LNCAP (cell line): ENCODE measurements at regions not wholly inside any gene's neighbourhood (a gene's known extent, or its start where the extent isn't known, plus 50 kb on each side); places are given as distances from the start of the nearest gene placed in this dataset.

ENCODE experiments used
- CTCF ChIP-seq: fragments of 450-650 bp; IDR thresholded peaks from 2 replicates; pipeline ENCODE4 v1.5.1; 2017; ENCODE audit warnings: mild to moderate bottlenecking

GRCh38 chr4:111453216-111453615 is 692.0 kb upstream of the FAM241A start:
- no peak for TF ChIP-seq CTCF

- TF ChIP-seq CTCF = no peak
These were observed 690.3 kb upstream of the FAM241A start for GRCh38 chr4:111454961-111455360.

GRCh38 chr4:111464251-111465045 is 680.8 kb upstream of the FAM241A start:
- TF ChIP-seq CTCF = no peak

DNA sequence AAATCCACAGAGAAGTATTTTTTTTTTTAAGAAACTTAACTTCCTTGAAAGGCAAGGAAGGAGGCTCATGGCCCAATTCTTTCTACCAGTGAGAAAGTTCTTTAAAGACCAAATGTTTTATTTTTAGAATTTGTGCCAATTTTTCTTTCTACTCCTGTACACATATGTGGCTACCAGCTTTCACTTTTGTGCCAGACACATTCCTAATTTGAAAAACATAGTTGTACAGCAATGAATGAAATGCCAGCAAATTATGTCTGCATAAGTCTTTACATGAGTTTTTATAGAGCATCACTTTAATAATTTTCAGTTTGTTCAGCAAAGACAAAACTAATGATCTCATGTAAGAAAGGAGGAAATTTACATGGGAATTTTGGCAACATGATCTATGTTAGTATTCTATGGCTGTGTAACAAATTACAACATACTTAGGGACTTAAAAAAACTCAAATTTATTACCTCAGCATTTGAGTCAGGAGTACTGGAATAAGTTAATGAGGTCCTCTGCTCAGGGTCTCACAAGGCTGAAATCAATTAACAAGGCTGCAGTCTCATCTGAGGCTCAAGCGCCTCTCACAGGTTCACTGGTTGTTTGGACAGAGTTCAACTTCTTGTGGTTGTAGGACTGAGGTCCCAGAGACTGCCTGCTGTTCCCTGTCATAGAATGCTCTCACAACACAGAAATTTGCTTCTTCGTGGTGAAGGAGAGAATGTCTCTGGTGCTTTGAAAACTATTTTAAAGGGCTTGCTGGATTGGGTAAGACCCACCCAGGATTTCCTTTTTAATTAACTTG is 678.2 kb upstream of the FAM241A start:
- no peak for TF ChIP-seq CTCF

DNA sequence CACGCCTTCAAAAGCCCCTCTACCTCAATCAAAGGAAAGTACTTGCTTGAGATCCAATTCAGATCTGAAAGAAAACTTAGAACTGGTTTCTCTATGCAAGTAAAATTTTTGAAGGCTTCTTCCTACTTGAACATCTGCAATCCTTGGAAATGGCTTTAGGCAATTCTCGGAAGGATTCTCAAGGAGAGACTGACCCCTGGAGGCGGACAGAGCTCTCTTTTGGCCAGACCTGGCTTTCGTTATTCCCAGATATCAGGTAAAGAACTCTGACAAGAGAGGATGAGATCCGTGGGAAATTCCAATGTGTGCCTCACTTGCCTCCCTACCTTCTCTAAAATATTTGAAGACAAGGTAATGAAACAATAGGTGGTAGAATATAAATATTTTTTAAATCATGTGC is 670.3 kb upstream of the FAM241A start:
- TF ChIP-seq CTCF = peak; percentile 43; the same call in 1 of the 2 replicates

DNA sequence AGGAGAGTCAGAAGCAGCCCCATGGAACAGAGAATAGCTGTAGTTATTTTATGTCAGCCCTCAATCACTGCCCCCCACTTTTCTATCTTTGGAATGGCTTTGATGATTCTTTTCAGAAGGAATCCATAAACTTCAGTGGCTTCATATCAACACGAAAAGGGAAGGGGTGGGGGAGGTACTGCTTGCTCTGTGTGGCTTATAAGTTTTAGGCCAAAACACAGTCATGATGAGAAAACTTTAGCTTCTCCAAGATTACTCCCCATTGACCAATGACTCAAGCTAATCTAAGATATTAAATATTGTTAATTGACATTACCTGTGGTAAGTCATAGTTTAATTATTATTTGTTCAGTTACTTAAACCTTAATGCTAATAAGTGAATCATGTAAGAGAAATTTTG is 669.6 kb upstream of the FAM241A start:
- TF ChIP-seq CTCF = no peak

DNA sequence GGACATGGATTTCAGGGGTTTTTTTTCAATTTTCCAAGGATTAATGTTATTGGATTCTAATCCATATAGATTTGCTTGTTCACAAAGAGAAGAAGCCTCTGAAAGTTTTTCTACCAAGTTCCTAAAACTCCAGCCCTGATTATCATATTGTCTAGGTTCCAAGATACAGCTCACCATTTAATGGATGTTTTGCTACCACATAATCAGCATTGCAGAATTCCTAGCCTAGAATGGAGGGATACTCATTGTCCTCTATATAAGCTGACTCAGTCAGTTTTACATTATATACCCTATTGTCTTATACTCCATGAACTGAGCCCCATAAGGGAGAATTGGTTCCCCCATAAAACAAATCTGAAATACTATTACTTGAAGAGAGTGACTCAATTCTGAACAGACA is 664.7 kb upstream of the FAM241A start:
- TF ChIP-seq CTCF = no peak
